ENCODE measurements at regions not wholly inside any gene's neighbourhood (a gene's known extent, or its start where the extent isn't known, plus 50 kb on each side); places are given as distances from the start of the nearest gene placed in this dataset.

- ChIA-PET POLR2A (no interaction called here), CTCF (no interaction called here)
- Mint-ChIP-seq H3K36me3 (ENCODE audit: low read depth) (no peaks in the 10 kb centered on the region), H3K27ac (no peak overlapping the region), H3K4me1 (ENCODE audit: low read depth) (peaks cover 16% of the 10 kb centered on the region), H3K9me3 (no peaks in the 10 kb centered on the region), H3K4me3 (no peak overlapping the region), H3K27me3 (peaks cover 4% of the 10 kb centered on the region)
- ATAC-seq (ENCODE audit: poor library complexity): no peak
- no peak overlapping the region for H3K4me3 ChIP-seq (ENCODE audit: low read length)
- H3K4me1 ChIP-seq (ENCODE audit: insufficient read depth, low read length): peaks cover 2% of the 10 kb centered on the region
- no peak overlapping the region for H3K27ac ChIP-seq (ENCODE audit: low read depth in 1 of 2, low read length in 2 of 2)
- no peaks in the 10 kb centered on the region for H3K27me3 ChIP-seq (ENCODE audit: control insufficient read depth in 1 of 2, insufficient read depth in 2 of 2, low read length in 2 of 2)
- H3K9me3 ChIP-seq (ENCODE audit: control insufficient read depth in 1 of 2, insufficient read depth in 1 of 2, low read length in 2 of 2): no peaks in the 10 kb centered on the region
- intact Hi-C loops (cut with DNase I, micrococcal nuclease): no loop called here
- DNase-seq: no peak
- H3K36me3 ChIP-seq (ENCODE audit: insufficient read depth, low read length): no peaks in the 10 kb centered on the region
- no peak for TF ChIP-seq CTCF (IDR thresholded peaks at IDR 0.05)
Measured at GRCh38 chr4:38411092-38411491, 252.9 kb upstream of the KLF3 start.

- TF ChIP-seq CTCF (IDR thresholded peaks at IDR 0.05): no peak
- DNase-seq (no peak), ATAC-seq (ENCODE audit: poor library complexity) (no peak)
- H3K36me3 ChIP-seq (ENCODE audit: insufficient read depth, low read length): no peaks in the 10 kb centered on the region
- no peaks in the 10 kb centered on the region for H3K27me3 ChIP-seq (ENCODE audit: control insufficient read depth in 1 of 2, insufficient read depth in 2 of 2, low read length in 2 of 2)
- CTCF ChIA-PET: no interaction called here
- peaks cover 16% of the 10 kb centered on the region for H3K4me1 Mint-ChIP-seq (ENCODE audit: low read depth)
- H3K27me3 Mint-ChIP-seq: peaks cover 4% of the 10 kb centered on the region
- no peak overlapping the region for H3K27ac ChIP-seq (ENCODE audit: low read depth in 1 of 2, low read length in 2 of 2)
- H3K4me3 ChIP-seq (ENCODE audit: low read length): no peak overlapping the region
- no peaks in the 10 kb centered on the region for H3K9me3 Mint-ChIP-seq
- POLR2A ChIA-PET: no interaction called here
- no peaks in the 10 kb centered on the region for H3K36me3 Mint-ChIP-seq (ENCODE audit: low read depth)
- H3K27ac Mint-ChIP-seq: no peak overlapping the region
- no peaks in the 10 kb centered on the region for H3K9me3 ChIP-seq (ENCODE audit: control insufficient read depth in 1 of 2, insufficient read depth in 1 of 2, low read length in 2 of 2)
- H3K4me1 ChIP-seq (ENCODE audit: insufficient read depth, low read length): peaks cover 2% of the 10 kb centered on the region
- intact Hi-C loops (cut with DNase I, micrococcal nuclease): no loop called here
- no peak overlapping the region for H3K4me3 Mint-ChIP-seq
Measured at GRCh38 chr4:38411981-38412536, 251.9 kb upstream of the KLF3 start.

- intact Hi-C loops (cut with DNase I, micrococcal nuclease): no loop called here
- Mint-ChIP-seq H3K36me3 (ENCODE audit: low read depth) (no peaks in the 10 kb centered on the region), H3K4me1 (ENCODE audit: low read depth) (peaks cover 16% of the 10 kb centered on the region), H3K27ac (no peak overlapping the region), H3K27me3 (peaks cover 4% of the 10 kb centered on the region), H3K9me3 (no peaks in the 10 kb centered on the region), H3K4me3 (no peak overlapping the region)
- ChIA-PET POLR2A (no interaction called here), CTCF (no interaction called here)
- no peaks in the 10 kb centered on the region for H3K9me3 ChIP-seq (ENCODE audit: control insufficient read depth in 1 of 2, insufficient read depth in 1 of 2, low read length in 2 of 2)
- no peak overlapping the region for H3K4me3 ChIP-seq (ENCODE audit: low read length)
- H3K27ac ChIP-seq (ENCODE audit: low read depth in 1 of 2, low read length in 2 of 2): no peak overlapping the region
- H3K27me3 ChIP-seq (ENCODE audit: control insufficient read depth in 1 of 2, insufficient read depth in 2 of 2, low read length in 2 of 2): no peaks in the 10 kb centered on the region
- ATAC-seq (ENCODE audit: poor library complexity) (no peak), DNase-seq (no peak)
- H3K36me3 ChIP-seq (ENCODE audit: insufficient read depth, low read length): no peaks in the 10 kb centered on the region
- H3K4me1 ChIP-seq (ENCODE audit: insufficient read depth, low read length): peaks cover 2% of the 10 kb centered on the region
- TF ChIP-seq CTCF (IDR thresholded peaks at IDR 0.05): no peak
Measured at GRCh38 chr4:38413524-38414341, 250.3 kb upstream of the KLF3 start.
